Activated CD4-positive, alpha-beta T cell treated with anti-CD3 and anti-CD28 coated beads, Interleukin-2, amount 10 ng/mL, durations not matched to agents 7 days and 5 days (primary cell): ENCODE measurements at regions not wholly inside any gene's neighbourhood (a gene's known extent, or its start where the extent isn't known, plus 50 kb on each side); places are given as distances from the start of the nearest gene placed in this dataset.

Source experiments
- CTCF ChIA-PET: fragments of 350-600 bp; sonication (Branson Sonifier 250); formaldehyde crosslinking; loops from one replicate; lab custom pipeline; 2021; ENCODE audit warnings: antibody characterized with exemption; lab: Charles Lee
- POLR2A ChIA-PET: fragments of 350-600 bp; sonication (Branson Sonifier 250); formaldehyde crosslinking; loops from one replicate; lab custom pipeline; 2021; ENCODE audit warnings: antibody characterized with exemption; lab: Charles Lee
- DNase-seq: peaks from one replicate; pipeline ENCODE4 v3.0.0-alpha.2; 2020
- H3K27ac Mint-ChIP-seq: one replicate; pipeline ENCODE4 v1.8.0; 2021; ENCODE audit warnings: mild to moderate bottlenecking, moderate library complexity, mixed read lengths
- H3K27me3 Mint-ChIP-seq: one replicate; pipeline ENCODE4 v1.8.0; 2021; ENCODE audit warnings: mixed read lengths
- H3K36me3 Mint-ChIP-seq: one replicate; pipeline ENCODE4 v1.8.0; 2021; ENCODE audit warnings: low read depth, mixed read lengths
- H3K4me1 Mint-ChIP-seq: one replicate; pipeline ENCODE4 v1.8.0; 2021; ENCODE audit warnings: mixed read lengths
- H3K4me3 Mint-ChIP-seq: one replicate; pipeline ENCODE4 v1.8.0; 2021; ENCODE audit warnings: mild to moderate bottlenecking, moderate library complexity, mixed read lengths
- H3K9me3 Mint-ChIP-seq: one replicate; pipeline ENCODE4 v1.8.0; 2021; ENCODE audit warnings: mixed read lengths

DNA sequence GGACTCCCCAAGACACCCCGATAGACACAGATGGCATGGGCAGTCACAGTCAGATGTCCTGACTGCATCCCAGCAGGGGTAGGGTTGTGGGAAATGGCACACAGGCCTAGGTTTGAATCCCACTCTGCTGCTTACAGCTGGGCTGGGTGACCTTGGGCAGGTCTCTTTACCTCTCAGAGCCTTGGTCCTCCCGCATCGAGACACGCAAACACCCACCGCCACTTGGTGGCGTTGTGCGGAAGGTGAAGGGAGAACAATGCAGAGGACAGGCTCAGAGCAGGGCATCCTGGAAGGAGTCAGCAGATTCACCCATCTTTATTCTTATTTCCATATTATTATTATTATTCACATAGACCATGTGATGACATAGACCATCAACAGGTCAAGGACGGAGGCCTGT lies 140.5 kb downstream of the MIAT start:
- Mint-ChIP-seq H3K27me3 (no peaks in the 10 kb centered on the region), H3K4me3 (no peak overlapping the region), H3K27ac (no peak overlapping the region), H3K36me3 (no peaks in the 10 kb centered on the region), H3K9me3 (no peaks in the 10 kb centered on the region), H3K4me1 (no peaks in the 10 kb centered on the region)
- POLR2A ChIA-PET, result no interaction called here
- DNase-seq, result no peak
- CTCF ChIA-PET, result interaction anchor here (0.6 kb wide), 1 partner anchor 115 kb away, joined by 4 read pairs; no protein-coding TSS in a partner anchor

GRCh38 chr22:26798462-26799065 lies 141.2 kb downstream of the MIAT start:
- Mint-ChIP-seq H3K4me3 (no peak overlapping the region), H3K36me3 (no peaks in the 10 kb centered on the region)
- POLR2A ChIA-PET, result no interaction called here

DNA sequence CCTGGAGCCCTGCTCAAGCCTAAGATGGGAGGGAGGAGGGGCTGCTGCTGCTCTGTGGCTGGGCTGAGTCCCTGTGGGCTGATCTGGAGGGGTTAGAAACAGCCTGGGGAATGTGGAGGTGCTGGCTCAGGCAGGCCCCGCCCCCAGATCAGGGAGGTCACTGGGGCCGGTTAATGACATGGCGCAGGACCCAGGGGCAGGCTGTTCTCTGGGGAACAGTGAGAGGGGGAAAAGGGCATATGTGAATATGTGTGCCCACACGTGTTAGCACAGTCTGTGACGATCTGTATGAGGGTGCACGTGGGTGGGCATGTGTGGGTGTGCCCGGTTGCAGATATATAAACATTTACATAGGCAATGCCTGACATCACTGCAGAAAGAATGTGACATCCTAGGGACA lies 143.5 kb downstream of the MIAT start:
- ChIA-PET CTCF (no interaction called here), POLR2A (no interaction called here)
- Mint-ChIP-seq H3K36me3 (no peaks in the 10 kb centered on the region), H3K4me3 (no peak overlapping the region), H3K9me3 (no peaks in the 10 kb centered on the region), H3K27ac (no peak overlapping the region), H3K27me3 (no peaks in the 10 kb centered on the region), H3K4me1 (no peaks in the 10 kb centered on the region)
- no peak for DNase-seq

More at GRCh38 chr22:26798462-26799065, 141.2 kb downstream of the MIAT start:
- H3K27ac Mint-ChIP-seq, result no peak overlapping the region
- H3K4me1 Mint-ChIP-seq, result no peaks in the 10 kb centered on the region
- no peaks in the 10 kb centered on the region for H3K27me3 Mint-ChIP-seq
- H3K9me3 Mint-ChIP-seq, result no peaks in the 10 kb centered on the region
- DNase-seq, result no peak
- CTCF ChIA-PET, result interaction anchor here (1.0 kb wide), 1 partner anchor 120 kb away, joined by 3 read pairs; no protein-coding TSS in a partner anchor

DNA sequence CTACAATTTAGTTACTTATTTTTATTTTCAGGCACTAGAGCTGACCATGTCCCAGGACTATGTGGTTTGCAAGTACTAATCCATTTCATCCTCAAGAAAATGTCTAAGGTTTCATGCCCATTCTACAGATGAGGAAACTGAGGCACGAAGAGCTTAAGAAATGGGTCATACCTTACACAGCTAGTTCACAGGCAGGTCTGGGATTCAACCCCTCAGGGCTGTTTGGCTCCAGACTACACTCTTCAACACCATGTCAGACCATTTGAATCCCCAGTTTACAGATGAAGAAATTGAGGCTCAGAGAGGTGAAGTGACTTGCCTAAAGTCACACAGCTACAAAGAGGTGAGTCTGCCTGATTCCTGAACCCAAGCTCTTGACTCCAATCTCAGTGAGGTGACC lies 144.1 kb downstream of the MIAT start:
- Mint-ChIP-seq H3K27ac (no peak overlapping the region), H3K27me3 (no peaks in the 10 kb centered on the region), H3K36me3 (no peaks in the 10 kb centered on the region), H3K4me1 (no peaks in the 10 kb centered on the region), H3K4me3 (no peak overlapping the region), H3K9me3 (no peaks in the 10 kb centered on the region)
- DNase-seq, result no peak
- POLR2A ChIA-PET, result no interaction called here
- CTCF ChIA-PET, result no interaction called here

- H3K36me3 Mint-ChIP-seq, result no peaks in the 10 kb centered on the region
- CTCF ChIA-PET, result no interaction called here
- POLR2A ChIA-PET, result no interaction called here
- no peaks in the 10 kb centered on the region for H3K4me1 Mint-ChIP-seq
- no peak for DNase-seq
- H3K27ac Mint-ChIP-seq, result no peak overlapping the region
- no peaks in the 10 kb centered on the region for H3K27me3 Mint-ChIP-seq
- H3K9me3 Mint-ChIP-seq, result no peaks in the 10 kb centered on the region
- H3K4me3 Mint-ChIP-seq, result no peak overlapping the region
Observed at GRCh38 chr22:26804315-26804714, 146.9 kb downstream of the MIAT start.

DNA sequence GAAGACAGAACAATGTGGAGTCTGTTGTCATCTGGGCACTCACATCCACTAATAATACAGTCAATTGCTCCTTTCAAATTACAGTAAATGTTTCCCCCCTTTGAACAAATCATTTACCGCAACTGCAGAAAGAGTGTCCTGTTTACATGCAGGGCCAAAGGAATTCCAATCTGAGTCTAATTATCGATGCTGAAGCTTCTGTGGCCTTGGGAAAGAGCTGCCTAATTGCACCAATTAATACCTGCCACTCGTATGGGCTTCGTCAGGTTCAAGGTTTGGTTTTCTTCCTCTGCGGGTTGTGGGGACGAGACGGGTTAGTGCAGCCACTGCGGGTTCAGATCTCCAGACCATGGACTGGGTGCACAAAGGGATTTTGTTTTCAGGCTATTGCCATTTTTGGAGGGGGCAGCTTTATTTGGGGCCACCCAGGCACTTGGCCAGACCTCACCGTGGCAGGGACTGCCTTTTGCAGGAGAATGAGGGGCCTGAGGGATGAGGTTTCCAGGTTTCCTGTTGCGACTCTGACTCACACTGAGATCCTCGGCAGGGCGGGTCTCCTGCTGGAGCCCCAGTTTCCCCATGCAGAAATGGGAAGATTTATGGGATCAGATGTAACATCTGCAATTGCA lies 147.6 kb downstream of the MIAT start:
- Mint-ChIP-seq H3K27me3 (no peaks in the 10 kb centered on the region), H3K4me1 (no peaks in the 10 kb centered on the region), H3K9me3 (no peaks in the 10 kb centered on the region), H3K36me3 (no peaks in the 10 kb centered on the region), H3K27ac (no peak overlapping the region), H3K4me3 (no peak overlapping the region)
- POLR2A ChIA-PET, result no interaction called here
- CTCF ChIA-PET, result no interaction called here
- DNase-seq, result no peak

- no peaks in the 10 kb centered on the region for H3K36me3 Mint-ChIP-seq
- POLR2A ChIA-PET, result no interaction called here
- H3K4me1 Mint-ChIP-seq, result no peaks in the 10 kb centered on the region
- no peaks in the 10 kb centered on the region for H3K27me3 Mint-ChIP-seq
- no peaks in the 10 kb centered on the region for H3K9me3 Mint-ChIP-seq
- H3K4me3 Mint-ChIP-seq, result no peak overlapping the region
- no peak for DNase-seq
- no peak overlapping the region for H3K27ac Mint-ChIP-seq
- CTCF ChIA-PET, result no interaction called here
Observed at GRCh38 chr22:26806445-26807175, 149.2 kb downstream of the MIAT start.

GRCh38 chr22:26811647-26811992 lies 154.2 kb downstream of the MIAT start:
- no peaks in the 10 kb centered on the region for H3K4me1 Mint-ChIP-seq

GRCh38 chr22:26812731-26813130 lies 155.3 kb downstream of the MIAT start:
- Mint-ChIP-seq H3K27ac (no peak overlapping the region), H3K9me3 (peaks cover 4% of the 10 kb centered on the region), H3K27me3 (no peaks in the 10 kb centered on the region), H3K4me3 (no peak overlapping the region), H3K36me3 (peaks cover under 1% of the 10 kb centered on the region), H3K4me1 (no peaks in the 10 kb centered on the region)
- ChIA-PET POLR2A (no interaction called here), CTCF (interaction anchor here (1.0 kb wide), 1 partner anchor 1750 kb away, joined by 3 read pairs; no protein-coding TSS in a partner anchor)
- DNase-seq, result no peak

More at GRCh38 chr22:26811647-26811992, 154.2 kb downstream of the MIAT start:
- POLR2A ChIA-PET, result no interaction called here
- peaks cover 2% of the 10 kb centered on the region for H3K9me3 Mint-ChIP-seq
- no peak overlapping the region for H3K27ac Mint-ChIP-seq
- H3K36me3 Mint-ChIP-seq, result no peaks in the 10 kb centered on the region
- CTCF ChIA-PET, result interaction anchor here (1.0 kb wide), 1 partner anchor 1751 kb away, joined by 3 read pairs; no protein-coding TSS in a partner anchor
- H3K4me3 Mint-ChIP-seq, result no peak overlapping the region
- DNase-seq, result no peak
- H3K27me3 Mint-ChIP-seq, result no peaks in the 10 kb centered on the region

DNA sequence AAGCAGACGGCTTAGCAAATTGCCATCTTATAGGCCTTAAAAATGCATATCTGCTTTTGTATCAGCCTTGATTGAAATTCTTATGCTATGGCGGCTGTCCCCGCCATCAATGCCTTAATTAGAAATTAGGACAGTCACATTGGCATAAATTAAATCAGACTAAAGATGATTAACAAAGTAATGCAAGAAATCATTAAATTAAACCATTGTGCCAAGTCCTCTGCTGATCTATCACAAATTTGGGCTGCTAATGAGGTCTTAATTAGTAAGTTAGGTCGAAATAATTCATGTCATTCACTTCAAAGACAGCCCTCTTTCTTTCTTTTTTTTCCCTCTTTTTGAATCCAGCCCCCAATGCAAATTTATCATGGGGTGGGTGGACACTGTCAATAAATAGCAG lies 159.3 kb downstream of the MIAT start:
- ChIA-PET CTCF (no interaction called here), POLR2A (no interaction called here)
- Mint-ChIP-seq H3K27ac (no peak overlapping the region), H3K4me1 (no peaks in the 10 kb centered on the region), H3K4me3 (no peak overlapping the region), H3K9me3 (peaks cover 14% of the 10 kb centered on the region), H3K36me3 (peaks cover 2% of the 10 kb centered on the region), H3K27me3 (no peaks in the 10 kb centered on the region)
- no peak for DNase-seq

- Mint-ChIP-seq H3K4me3 (no peak overlapping the region), H3K9me3 (peaks cover 14% of the 10 kb centered on the region), H3K27me3 (no peaks in the 10 kb centered on the region), H3K27ac (no peak overlapping the region), H3K36me3 (peaks cover 2% of the 10 kb centered on the region), H3K4me1 (no peaks in the 10 kb centered on the region)
- no peak for DNase-seq
- CTCF ChIA-PET, result no interaction called here
- POLR2A ChIA-PET, result no interaction called here
Observed at GRCh38 chr22:26817926-26818325, 160.5 kb downstream of the MIAT start.

- H3K36me3 Mint-ChIP-seq, result peaks cover 2% of the 10 kb centered on the region
- no peak overlapping the region for H3K27ac Mint-ChIP-seq
- no peaks in the 10 kb centered on the region for H3K27me3 Mint-ChIP-seq
- H3K9me3 Mint-ChIP-seq, result peaks cover 12% of the 10 kb centered on the region
- POLR2A ChIA-PET, result no interaction called here
- CTCF ChIA-PET, result no interaction called here
- no peaks in the 10 kb centered on the region for H3K4me1 Mint-ChIP-seq
- no peak for DNase-seq
- no peak overlapping the region for H3K4me3 Mint-ChIP-seq
Observed at GRCh38 chr22:26821854-26822253, 164.5 kb downstream of the MIAT start.

DNA sequence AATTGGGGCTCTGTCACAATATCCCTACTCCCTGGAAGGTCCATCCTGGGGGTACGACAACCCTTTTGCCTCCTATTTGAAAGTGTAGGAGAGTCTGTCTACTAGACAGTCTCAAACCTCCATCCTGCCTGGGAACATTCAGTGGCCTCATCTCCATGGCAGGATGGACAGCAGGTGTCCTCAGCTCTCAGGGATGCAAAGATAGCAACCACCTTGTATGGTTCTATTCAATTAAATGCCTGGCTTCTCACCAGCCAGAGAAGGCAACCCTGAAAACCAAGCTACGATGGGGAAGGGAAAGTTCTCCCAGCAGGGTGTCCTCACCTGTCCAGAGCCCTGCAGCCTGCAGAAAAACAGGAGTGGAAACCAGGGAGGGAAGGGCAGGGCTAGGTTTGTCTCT lies 164.9 kb downstream of the MIAT start:
- Mint-ChIP-seq H3K4me1 (no peaks in the 10 kb centered on the region), H3K27me3 (no peaks in the 10 kb centered on the region), H3K27ac (no peak overlapping the region), H3K36me3 (peaks cover 2% of the 10 kb centered on the region), H3K4me3 (no peak overlapping the region), H3K9me3 (peaks cover 12% of the 10 kb centered on the region)
- DNase-seq, result no peak
- ChIA-PET CTCF (no interaction called here), POLR2A (no interaction called here)
